Transverse colon (tissue), 4 donors: ENCODE measurements at regions not wholly inside any gene's neighbourhood (a gene's known extent, or its start where the extent isn't known, plus 50 kb on each side); places are given as distances from the start of the nearest gene placed in this dataset.

ENCODE experiments used
- DNase-seq: peaks from one replicate; pipeline ENCODE4 v3.0.0-alpha.2; 2019
- H3K27ac ChIP-seq, 4 donors: fragments of 200-600 bp; sonication (generic); 2 replicates each; pipeline ENCODE4 v1.5.1; 2016 to 2018; ENCODE audit warnings: inconsistent platforms in 4 of 4
- H3K27me3 ChIP-seq: fragments of 200-600 bp; sonication (generic); 2 replicates; pipeline ENCODE4 v1.5.1; 2017; ENCODE audit warnings: inconsistent platforms
- H3K36me3 ChIP-seq, 4 donors: fragments of 200-600 bp; sonication (generic); 2 replicates each; pipeline ENCODE4 v1.5.1; 2017 to 2019; ENCODE audit warnings: inconsistent platforms in 4 of 4
- H3K4me1 ChIP-seq, 4 donors: fragments of 200-600 bp; sonication (generic); 2 replicates each; pipeline ENCODE4 v1.5.1; 2017 to 2020; ENCODE audit warnings: inconsistent platforms in 4 of 4
- H3K4me3 ChIP-seq, 4 donors: fragments of 200-600 bp; sonication (generic); 1 replicate in 1 of 4; 2 replicates in 3 of 4; pipeline versions ENCODE4 v1.5.1 to v1.6.1; 2017 to 2019; ENCODE audit warnings: inconsistent platforms in 4 of 4
- H3K9me3 ChIP-seq, 2 donors: fragments of 200-600 bp; sonication (generic); 2 replicates each; pipeline ENCODE4 v1.5.1; 2017 to 2019; ENCODE audit warnings: inconsistent platforms in 2 of 2
- EP300 ChIP-seq: sonication (generic); formaldehyde crosslinking; IDR thresholded peaks from one replicate; pipeline ENCODE4 v1.6.1; 2017; ENCODE audit warnings: antibody characterized with exemption, low read depth
- POLR2A ChIP-seq: fragments of 450-650 bp; IDR thresholded peaks from one replicate; pipeline ENCODE4 v1.6.1; 2016; ENCODE audit warnings: antibody characterized with exemption, mild to moderate bottlenecking, moderate library complexity
- POLR2AphosphoS5 ChIP-seq, 3 donors: sonication (generic); formaldehyde crosslinking; IDR thresholded peaks; one replicate each; pipeline ENCODE4 v1.6.1; 2016; ENCODE audit warnings: antibody characterized with exemption in 3 of 3
- WGBS, 2 donors: methylation state at CpG; one replicate each; pipeline ENCODE4 v1.1.5; 2018; ENCODE audit warnings: low coverage in 1 of 2; 5-methylcytosine and 5-hydroxymethylcytosine counted together
- in situ Hi-C, 4 donors: fragments of 200-750 bp; cut with MboI; loops; one replicate each; pipeline versions ENCODE4 v1.15.0 to v1.15.1; 2017; ENCODE audit warnings: low sequenced_read_pairs in 3 of 4, low pct_ligation_motif_present in 1 of 4, low pct_unique_long_range_greater_than_20kb in 1 of 4
- intact Hi-C: fragments of 100-400 bp; cut with DNase I; formaldehyde crosslinking; loops from one replicate; pipeline ENCODE4 v1.15.1; 2023; ENCODE audit warnings: low total_unique reads
- TF ChIP-seq, protein P1 (sequence below), 5 experiments: fragments of 200-600 bp in 3 of 5; fragments of 450-650 bp in 2 of 5; sonication (generic) in 3 of 5; IDR thresholded peaks; 1 replicate in 2 of 5; 2 replicates in 3 of 5; pipeline ENCODE4 v1.5.1; 2016 to 2017; ENCODE audit warnings: antibody characterized with exemption in 5 of 5, inconsistent platforms in 3 of 5, mild to moderate bottlenecking in 2 of 5, moderate library complexity in 1 of 5

DNA sequence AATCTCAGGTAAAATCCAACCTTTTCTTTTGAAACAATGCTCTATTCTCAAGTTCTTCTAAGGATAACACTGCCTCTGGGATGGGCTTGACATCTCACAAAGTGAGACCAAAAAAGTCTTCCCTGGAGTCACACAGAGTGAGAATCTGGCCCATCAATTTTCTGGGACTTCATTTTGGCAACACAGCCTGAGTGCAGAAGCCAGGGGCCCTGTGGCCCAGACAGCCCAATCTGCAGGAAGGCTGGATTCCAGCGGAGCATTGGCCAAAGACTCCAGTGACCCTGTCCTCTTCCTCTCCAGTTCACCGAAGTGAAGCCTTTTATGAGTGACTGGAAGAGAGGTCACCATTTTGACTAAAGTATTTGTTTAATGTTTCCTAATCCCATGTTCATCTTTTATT is 105.1 kb downstream of the PLK2 start:
- in situ Hi-C loops (no loop called here), intact Hi-C loops (no loop called here)
- 66 to 67% methylated on average over 1 to 2 of the region's 2 CpGs for WGBS, 2 donors
- Histone ChIP-seq H3K27ac (no peak overlapping the region), H3K4me1 (no peaks in the 10 kb centered on the region), H3K36me3 (no peaks in the 10 kb centered on the region), H3K9me3 (no peaks in the 10 kb centered on the region), H3K4me3 (no peak overlapping the region), H3K27me3 (no peaks in the 10 kb centered on the region)
- no peak for DNase-seq
- TF ChIP-seq, protein P1, sequence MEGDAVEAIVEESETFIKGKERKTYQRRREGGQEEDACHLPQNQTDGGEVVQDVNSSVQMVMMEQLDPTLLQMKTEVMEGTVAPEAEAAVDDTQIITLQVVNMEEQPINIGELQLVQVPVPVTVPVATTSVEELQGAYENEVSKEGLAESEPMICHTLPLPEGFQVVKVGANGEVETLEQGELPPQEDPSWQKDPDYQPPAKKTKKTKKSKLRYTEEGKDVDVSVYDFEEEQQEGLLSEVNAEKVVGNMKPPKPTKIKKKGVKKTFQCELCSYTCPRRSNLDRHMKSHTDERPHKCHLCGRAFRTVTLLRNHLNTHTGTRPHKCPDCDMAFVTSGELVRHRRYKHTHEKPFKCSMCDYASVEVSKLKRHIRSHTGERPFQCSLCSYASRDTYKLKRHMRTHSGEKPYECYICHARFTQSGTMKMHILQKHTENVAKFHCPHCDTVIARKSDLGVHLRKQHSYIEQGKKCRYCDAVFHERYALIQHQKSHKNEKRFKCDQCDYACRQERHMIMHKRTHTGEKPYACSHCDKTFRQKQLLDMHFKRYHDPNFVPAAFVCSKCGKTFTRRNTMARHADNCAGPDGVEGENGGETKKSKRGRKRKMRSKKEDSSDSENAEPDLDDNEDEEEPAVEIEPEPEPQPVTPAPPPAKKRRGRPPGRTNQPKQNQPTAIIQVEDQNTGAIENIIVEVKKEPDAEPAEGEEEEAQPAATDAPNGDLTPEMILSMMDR (IDR thresholded peaks at IDR 0.05), result no peak

DNA sequence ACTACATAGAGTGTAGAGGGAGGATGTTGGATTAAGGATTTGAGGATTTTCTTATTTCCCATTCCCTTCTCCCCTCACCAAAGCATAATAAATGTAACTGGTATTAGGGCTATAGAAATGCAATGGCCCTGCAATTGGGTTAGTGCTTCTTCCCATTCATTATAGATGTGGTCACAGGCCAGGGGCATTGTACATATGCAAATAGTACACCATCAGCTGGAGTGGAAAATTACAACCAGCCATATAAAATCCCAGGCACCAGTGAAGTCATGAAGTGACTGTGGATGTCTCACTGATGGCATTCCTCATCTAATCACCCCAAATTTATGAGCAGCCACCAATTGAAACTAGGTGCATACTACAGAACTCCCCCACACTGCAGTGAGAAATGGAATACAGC is 105.9 kb downstream of the PLK2 start:
- H3K36me3 ChIP-seq, result no peaks in the 10 kb centered on the region
- in situ Hi-C loops, result no loop called here
- DNase-seq, result no peak
- no peak overlapping the region for H3K4me3 ChIP-seq
- no peaks in the 10 kb centered on the region for H3K4me1 ChIP-seq
- no peaks in the 10 kb centered on the region for H3K9me3 ChIP-seq
- no peak overlapping the region for H3K27ac ChIP-seq
- TF ChIP-seq EP300, result no peak
- TF ChIP-seq, protein P1 (IDR thresholded peaks at IDR 0.05), result no peak
- TF ChIP-seq POLR2A, result no peak
- TF ChIP-seq POLR2AphosphoS5 (IDR thresholded peaks at IDR 0.05), result no peak
- H3K27me3 ChIP-seq, result no peaks in the 10 kb centered on the region
- intact Hi-C loops, result no loop called here

DNA sequence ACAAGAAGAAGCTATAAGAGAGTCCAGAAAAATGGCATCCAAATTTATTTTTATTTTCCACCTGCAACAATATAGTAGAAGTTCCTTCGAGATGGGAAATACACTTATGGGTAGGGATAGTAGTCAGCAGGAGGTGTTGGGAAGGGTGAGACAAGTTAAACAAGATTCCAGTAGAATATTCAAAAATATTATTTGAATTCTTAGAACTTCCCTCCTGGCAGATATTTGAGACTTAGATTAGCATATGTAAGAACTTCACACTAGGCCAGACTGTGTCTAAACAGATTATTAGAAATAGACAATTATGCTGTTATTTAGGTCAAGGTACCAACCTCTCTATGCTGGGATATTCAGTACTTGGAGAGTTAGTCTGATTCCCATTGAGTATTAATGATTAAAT is 108.7 kb downstream of the PLK2 start:
- 92 to 93% methylated on average over 1 of the region's 1 CpG for WGBS, 2 donors
- Histone ChIP-seq H3K4me1 (no peaks in the 10 kb centered on the region), H3K27ac (no peak overlapping the region), H3K9me3 (no peaks in the 10 kb centered on the region), H3K27me3 (no peaks in the 10 kb centered on the region), H3K4me3 (no peak overlapping the region), H3K36me3 (no peaks in the 10 kb centered on the region)
- in situ Hi-C loops (no loop called here), intact Hi-C loops (no loop called here)
- no peak for DNase-seq
- no peak for TF ChIP-seq EP300
- no peak for TF ChIP-seq POLR2AphosphoS5 (IDR thresholded peaks at IDR 0.05)
- TF ChIP-seq, protein P1 (IDR thresholded peaks at IDR 0.05), result no peak
- TF ChIP-seq POLR2A, result no peak

DNA sequence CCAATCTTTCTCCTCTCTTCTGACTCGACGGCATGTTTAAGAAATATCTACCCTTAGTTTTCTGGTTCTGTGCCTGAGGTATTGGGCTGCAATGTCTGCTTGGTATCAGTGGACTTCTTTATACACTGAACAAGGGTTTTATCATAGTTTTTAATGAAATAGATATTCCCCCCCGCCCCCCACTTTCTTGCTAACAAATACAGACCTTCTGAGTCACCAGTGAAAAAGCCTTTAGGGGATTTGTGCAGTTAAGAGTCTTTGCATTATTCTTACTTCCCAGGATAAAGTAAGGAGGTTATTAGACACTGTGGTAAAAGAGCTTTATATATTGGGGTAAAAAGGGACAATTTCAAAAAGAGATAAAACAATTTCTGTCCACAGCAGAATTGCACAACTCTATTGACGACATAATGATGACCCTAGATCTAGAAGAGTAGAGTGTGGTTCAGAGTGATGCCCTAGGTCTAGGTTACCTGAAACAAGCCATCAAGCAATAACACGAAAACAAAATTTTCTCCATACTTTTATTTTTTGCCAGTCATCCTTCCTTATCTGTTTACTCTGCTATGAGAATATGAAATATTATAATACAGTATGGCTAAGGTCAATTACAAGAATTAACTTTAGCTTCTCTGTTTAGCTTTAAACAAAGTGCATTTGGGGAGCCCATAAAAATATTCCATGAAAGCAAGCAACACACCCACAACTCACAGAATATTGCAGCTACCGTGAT is 110.7 kb downstream of the PLK2 start:
- TF ChIP-seq, protein P1 (IDR thresholded peaks at IDR 0.05), result no peak
- TF ChIP-seq POLR2AphosphoS5 (IDR thresholded peaks at IDR 0.05), result no peak
- Histone ChIP-seq H3K27ac (no peak overlapping the region), H3K4me3 (no peak overlapping the region), H3K4me1 (no peaks in the 10 kb centered on the region), H3K27me3 (no peaks in the 10 kb centered on the region), H3K36me3 (no peaks in the 10 kb centered on the region), H3K9me3 (no peaks in the 10 kb centered on the region)
- intact Hi-C loops, result no loop called here
- in situ Hi-C loops, result no loop called here
- no peak for DNase-seq
- 84 to 85% methylated on average over 5 to 6 of the region's 6 CpGs for WGBS, 2 donors
